Rectal smooth muscle tissue (tissue), 1 donor: ENCODE measurements at regions not wholly inside any gene's neighbourhood (a gene's known extent, or its start where the extent isn't known, plus 50 kb on each side); places are given as distances from the start of the nearest gene placed in this dataset.

Source experiments
- H3K27ac ChIP-seq: one replicate; pipeline ENCODE4 v1.7.0; 2013; ENCODE audit warnings: low read depth, low read length, inconsistent platforms
- H3K27me3 ChIP-seq: one replicate; pipeline ENCODE4 v1.7.0; 2013; ENCODE audit warnings: low read length; ENCODE audit not compliant: control insufficient read depth, insufficient read depth
- H3K36me3 ChIP-seq: one replicate; pipeline ENCODE4 v1.7.0; 2013; ENCODE audit warnings: low read length; ENCODE audit not compliant: control insufficient read depth, insufficient read depth
- H3K4me1 ChIP-seq: one replicate; pipeline ENCODE4 v1.7.0; 2013; ENCODE audit warnings: low read length; ENCODE audit not compliant: control insufficient read depth, insufficient read depth
- H3K4me3 ChIP-seq: one replicate; pipeline ENCODE4 v1.7.0; 2013; ENCODE audit warnings: low read length
- H3K9ac ChIP-seq: one replicate; pipeline ENCODE4 v1.7.0; 2013; ENCODE audit warnings: low read length

DNA sequence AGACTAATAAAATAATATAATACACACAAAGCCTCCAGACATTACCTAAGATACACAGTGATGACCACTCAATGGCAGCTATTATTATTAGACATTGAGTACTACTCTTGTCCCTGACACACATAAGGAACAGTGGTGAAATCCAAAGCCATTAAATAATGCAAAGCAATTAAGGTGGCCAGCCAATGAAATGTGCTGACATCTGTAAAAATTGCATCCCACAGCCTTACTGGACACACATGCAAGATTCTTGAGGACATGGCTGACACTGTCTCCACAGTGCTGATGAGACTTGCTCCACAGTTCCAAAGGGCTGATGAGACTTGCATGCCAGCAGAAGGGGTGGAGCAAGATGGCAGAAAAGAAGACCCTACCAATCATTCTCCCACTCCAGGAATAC is 447.5 kb downstream of the IRX1 start:
- Histone ChIP-seq H3K27ac (no peak overlapping the region), H3K36me3 (no peaks in the 10 kb centered on the region), H3K9ac (no peak overlapping the region), H3K4me1 (no peaks in the 10 kb centered on the region), H3K27me3 (no peaks in the 10 kb centered on the region), H3K4me3 (no peak overlapping the region)

DNA sequence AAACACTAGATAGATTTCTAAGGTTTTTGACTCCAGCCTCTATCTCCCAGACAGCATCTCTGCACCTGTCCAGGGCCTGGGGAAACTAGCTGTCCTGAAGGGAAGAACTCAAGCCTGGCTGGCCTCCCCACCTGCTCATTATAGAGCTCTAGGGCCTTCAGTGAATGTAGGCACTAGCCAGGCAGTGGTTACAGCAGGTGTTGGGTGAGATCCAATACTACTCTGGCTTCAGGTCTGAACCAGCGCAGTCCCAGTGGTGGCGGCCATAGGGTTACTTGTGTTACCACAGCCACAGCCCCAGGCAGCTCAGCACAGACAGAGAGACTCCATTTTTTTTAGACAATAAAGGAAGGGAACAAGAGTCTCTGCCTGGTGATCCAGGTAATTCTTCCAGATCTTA is 449.2 kb downstream of the IRX1 start:
- Histone ChIP-seq H3K4me1 (no peaks in the 10 kb centered on the region), H3K9ac (no peak overlapping the region)

DNA sequence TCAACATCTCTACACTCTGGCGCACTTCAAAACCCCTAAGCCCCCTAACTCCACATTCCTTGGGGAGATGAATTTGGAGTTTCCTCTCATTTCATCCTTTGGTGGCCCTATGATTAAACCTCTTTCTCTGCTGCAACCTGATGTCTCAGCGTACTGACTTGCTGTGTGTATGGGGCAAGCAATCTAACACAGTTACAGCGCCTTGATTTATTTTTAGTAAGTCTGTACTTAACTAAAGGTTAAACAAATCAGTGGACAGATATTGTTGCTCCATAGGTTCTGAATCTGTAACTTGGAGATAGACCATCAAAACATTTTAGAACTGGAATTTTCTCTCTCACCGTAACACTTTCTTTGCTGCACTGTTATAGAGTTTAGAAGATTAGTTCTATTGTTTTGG is 452.8 kb downstream of the IRX1 start:
- Histone ChIP-seq H3K4me3 (no peak overlapping the region), H3K27me3 (no peaks in the 10 kb centered on the region), H3K9ac (no peak overlapping the region), H3K4me1 (no peaks in the 10 kb centered on the region), H3K36me3 (no peaks in the 10 kb centered on the region), H3K27ac (no peak overlapping the region)

More for the DNA sequence above, 449.2 kb downstream of the IRX1 start:
- Histone ChIP-seq H3K27me3 (no peaks in the 10 kb centered on the region), H3K36me3 (no peaks in the 10 kb centered on the region), H3K4me3 (no peak overlapping the region), H3K27ac (no peak overlapping the region)

DNA sequence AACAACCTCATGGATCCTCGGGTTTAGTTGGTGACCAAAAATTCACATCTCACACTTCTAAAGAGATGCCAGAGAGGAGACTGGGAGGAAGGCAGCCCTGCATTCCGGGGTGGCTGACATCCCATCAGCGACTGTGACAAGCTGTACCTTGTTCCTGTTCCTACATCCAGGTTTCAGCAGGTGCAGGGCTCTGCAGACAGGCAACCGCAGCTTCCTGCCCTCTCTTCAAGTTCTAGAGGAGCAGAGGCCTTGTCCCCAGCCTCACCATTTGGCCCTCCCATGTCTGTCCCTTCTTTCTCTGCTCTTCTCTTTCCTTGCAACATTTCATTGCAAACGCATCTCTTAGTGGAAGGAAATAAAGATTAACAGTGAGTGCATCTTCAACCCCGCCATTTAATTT is 454.6 kb downstream of the IRX1 start:
- Histone ChIP-seq H3K9ac (no peak overlapping the region), H3K36me3 (no peaks in the 10 kb centered on the region), H3K27ac (no peak overlapping the region), H3K27me3 (no peaks in the 10 kb centered on the region), H3K4me1 (no peaks in the 10 kb centered on the region), H3K4me3 (no peak overlapping the region)

DNA sequence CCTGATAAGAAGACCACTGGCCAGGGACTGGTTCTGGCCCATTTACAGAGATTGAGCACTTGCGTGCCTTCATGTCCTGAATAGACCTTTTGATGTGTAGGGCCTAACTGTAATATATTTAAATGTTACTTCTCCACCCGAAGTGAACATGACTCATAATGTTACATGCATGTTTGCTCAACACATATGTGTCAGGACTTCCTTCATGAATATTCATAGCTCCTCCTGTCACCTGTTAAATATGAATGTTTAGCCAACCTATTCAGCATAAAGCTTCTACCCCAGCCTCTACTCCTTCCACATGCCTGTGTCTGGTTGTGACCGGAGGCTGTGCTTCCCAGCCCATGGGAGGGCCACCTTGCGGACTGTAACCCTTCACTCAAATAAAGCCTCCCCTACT is 457.5 kb downstream of the IRX1 start:
- no peaks in the 10 kb centered on the region for H3K4me1 ChIP-seq
- H3K27ac ChIP-seq = no peak overlapping the region
- H3K9ac ChIP-seq = no peak overlapping the region
- H3K4me3 ChIP-seq = no peak overlapping the region
- H3K27me3 ChIP-seq = no peaks in the 10 kb centered on the region
- H3K36me3 ChIP-seq = no peaks in the 10 kb centered on the region

DNA sequence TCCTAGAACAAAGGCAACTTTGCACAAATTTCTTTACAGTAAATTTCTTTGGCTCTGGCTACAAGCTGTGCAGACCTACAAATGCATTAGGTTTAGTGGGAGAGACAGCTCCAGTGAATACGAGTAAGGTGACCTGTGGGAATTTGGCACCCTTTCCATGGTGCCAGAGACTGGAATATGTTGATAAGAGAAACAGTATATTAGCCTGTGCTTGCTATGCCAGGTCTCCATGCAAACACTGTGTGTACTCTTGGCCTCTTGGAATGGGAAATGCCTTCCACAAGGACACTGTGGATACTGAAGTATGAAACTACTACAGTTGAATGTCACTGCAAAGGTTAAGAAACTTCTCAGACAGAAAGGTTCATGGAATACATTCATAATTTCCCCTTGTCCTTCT is 458.5 kb downstream of the IRX1 start:
- no peak overlapping the region for H3K27ac ChIP-seq
- H3K4me3 ChIP-seq = no peak overlapping the region
- H3K27me3 ChIP-seq = no peaks in the 10 kb centered on the region
- H3K4me1 ChIP-seq = no peaks in the 10 kb centered on the region
- H3K9ac ChIP-seq = no peak overlapping the region
- H3K36me3 ChIP-seq = no peaks in the 10 kb centered on the region

DNA sequence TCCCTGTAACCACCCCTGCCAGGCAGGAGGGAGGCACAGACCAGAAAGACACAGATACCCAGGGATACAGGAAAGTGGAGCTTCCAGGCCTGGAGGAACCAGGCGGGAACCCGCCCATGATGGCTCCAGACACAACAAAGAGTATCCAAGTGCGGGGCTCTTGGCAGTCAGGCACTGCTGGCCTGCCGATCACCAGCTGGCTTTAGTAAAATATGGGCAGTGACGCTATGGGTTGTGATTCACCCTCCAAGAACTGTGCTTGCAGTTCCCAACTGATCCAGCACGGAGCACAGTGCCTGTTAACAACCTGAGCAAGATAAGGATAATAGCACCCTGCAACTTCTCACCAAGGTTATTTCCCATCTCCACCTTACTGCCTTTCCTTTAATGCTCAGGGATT is 463.3 kb downstream of the IRX1 start:
- H3K27ac ChIP-seq = no peak overlapping the region
- H3K27me3 ChIP-seq = no peaks in the 10 kb centered on the region
- H3K4me3 ChIP-seq = no peak overlapping the region
- no peaks in the 10 kb centered on the region for H3K36me3 ChIP-seq
- H3K4me1 ChIP-seq = no peaks in the 10 kb centered on the region
- no peak overlapping the region for H3K9ac ChIP-seq

DNA sequence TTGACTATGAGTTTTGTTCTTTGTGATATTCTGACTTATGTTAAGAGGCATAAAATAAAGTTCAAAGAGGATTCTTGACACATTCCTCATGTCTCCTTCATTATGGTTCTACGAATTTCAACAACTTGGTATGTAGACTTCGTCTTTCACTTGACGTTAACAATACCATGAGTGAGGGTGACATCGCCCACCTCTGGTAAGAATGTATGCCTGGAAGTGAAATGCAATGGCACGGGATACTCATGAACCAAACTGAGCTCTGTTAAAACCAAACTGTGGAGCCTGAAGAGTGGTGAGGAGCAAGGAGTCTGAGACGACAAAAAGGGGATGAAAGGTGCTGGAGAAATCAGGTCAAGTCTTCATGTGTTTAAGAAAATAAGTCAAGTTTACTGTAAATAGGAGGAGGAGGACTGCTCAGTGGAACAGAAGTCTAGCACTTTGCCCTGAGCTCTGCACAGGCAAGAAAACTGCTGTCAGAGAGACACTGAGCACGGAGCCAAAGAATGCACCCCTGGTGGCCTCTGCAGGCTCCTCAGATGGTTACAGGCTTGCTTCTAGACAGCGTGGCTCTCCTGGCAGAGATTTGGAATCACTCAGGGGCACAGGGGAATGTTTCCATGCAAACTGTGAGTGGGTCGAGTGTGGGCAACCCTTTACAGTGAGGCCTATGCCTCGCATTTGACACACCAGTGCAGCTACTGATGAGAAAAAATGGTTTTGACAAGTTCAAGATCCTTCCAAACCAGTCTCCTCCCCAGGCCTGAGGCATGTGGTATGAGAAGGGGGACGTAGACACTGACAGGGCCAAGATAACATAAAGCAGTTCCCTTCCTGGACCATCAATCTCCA is 470.1 kb downstream of the IRX1 start:
- Histone ChIP-seq H3K27ac (no peak overlapping the region), H3K27me3 (no peaks in the 10 kb centered on the region), H3K36me3 (no peaks in the 10 kb centered on the region), H3K9ac (no peak overlapping the region), H3K4me1 (no peaks in the 10 kb centered on the region), H3K4me3 (no peak overlapping the region)

DNA sequence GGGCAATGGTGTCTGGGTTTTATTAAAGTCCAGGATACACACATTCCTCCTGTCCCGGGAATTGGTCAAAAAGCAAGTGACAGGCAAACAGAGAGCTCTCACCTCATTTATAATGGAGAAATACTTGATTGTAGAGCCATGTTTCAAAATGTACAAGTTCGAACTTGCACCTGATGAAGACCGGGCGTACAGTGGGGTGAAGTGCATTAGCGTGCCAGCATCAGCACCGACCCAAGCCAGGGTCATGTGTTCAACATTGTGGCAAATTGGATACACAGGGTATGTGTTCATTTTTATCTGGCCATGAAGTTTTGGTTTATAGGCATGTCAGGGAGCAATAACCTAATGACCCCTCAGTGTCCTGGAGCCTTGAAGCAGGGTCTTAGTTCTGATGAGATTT is 472.5 kb downstream of the IRX1 start:
- no peaks in the 10 kb centered on the region for H3K36me3 ChIP-seq
- H3K27me3 ChIP-seq = no peaks in the 10 kb centered on the region
- no peak overlapping the region for H3K9ac ChIP-seq
- no peak overlapping the region for H3K4me3 ChIP-seq
- H3K27ac ChIP-seq = no peak overlapping the region
- H3K4me1 ChIP-seq = no peaks in the 10 kb centered on the region

DNA sequence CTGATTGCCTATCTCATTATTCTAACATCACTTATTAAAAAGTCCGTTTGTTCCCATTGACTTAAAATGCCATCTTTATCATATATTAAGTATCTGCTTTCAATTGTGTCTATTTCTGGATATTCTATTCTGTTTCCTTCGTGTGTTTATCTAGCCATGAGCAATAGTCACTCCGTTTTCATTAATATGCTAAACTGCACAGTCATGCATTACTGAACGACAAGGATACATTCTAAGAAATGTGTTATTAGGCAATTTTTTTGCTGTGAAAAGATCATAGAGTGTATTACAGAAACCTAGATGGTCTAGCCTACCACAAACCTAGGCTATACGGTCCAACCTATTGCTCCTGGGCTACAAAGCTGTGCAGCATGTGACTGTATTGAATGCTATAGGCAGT is 482.9 kb downstream of the IRX1 start:
- no peak overlapping the region for H3K4me3 ChIP-seq
- no peak overlapping the region for H3K9ac ChIP-seq
- no peaks in the 10 kb centered on the region for H3K36me3 ChIP-seq
- H3K27me3 ChIP-seq = no peaks in the 10 kb centered on the region
- H3K4me1 ChIP-seq = no peaks in the 10 kb centered on the region
- H3K27ac ChIP-seq = no peak overlapping the region

DNA sequence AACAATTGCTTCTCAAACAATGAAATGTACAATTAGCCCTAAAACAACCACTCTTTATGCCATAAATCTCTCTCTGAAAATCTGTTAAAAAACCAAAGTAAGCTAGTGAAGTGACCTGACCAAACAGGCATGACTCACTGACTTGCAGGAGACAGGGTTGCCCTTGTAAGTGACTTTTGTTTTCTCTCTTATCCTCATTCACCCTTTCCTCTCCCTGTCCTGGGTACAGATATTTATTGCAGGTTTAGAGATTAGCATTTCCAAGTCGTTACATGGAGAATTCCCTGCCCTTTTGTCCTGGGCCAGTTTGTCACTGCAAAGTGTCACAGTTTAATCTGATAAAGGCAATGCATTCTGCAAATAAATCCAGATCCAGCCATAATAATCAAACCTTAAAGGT is 484.2 kb downstream of the IRX1 start:
- Histone ChIP-seq H3K9ac (no peak overlapping the region), H3K27me3 (no peaks in the 10 kb centered on the region), H3K36me3 (no peaks in the 10 kb centered on the region), H3K4me3 (no peak overlapping the region), H3K4me1 (no peaks in the 10 kb centered on the region), H3K27ac (no peak overlapping the region)

DNA sequence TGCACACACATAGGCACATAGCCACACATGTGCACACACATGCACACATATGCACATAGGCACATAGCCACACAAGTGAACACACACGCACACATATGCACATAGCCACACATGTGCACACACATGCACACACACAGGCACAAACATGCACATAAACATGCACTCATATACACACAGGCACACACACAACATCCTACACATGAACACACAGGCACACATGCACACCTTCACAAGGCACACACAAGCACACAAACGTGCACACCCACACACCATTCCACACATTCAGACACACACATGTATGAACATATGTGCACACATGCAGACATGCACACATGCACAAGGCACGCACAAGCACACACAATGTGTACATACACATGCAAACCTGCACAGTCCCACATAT is 484.7 kb downstream of the IRX1 start:
- Histone ChIP-seq H3K27ac (no peak overlapping the region), H3K27me3 (no peaks in the 10 kb centered on the region), H3K4me3 (no peak overlapping the region), H3K4me1 (no peaks in the 10 kb centered on the region), H3K36me3 (no peaks in the 10 kb centered on the region), H3K9ac (no peak overlapping the region)

DNA sequence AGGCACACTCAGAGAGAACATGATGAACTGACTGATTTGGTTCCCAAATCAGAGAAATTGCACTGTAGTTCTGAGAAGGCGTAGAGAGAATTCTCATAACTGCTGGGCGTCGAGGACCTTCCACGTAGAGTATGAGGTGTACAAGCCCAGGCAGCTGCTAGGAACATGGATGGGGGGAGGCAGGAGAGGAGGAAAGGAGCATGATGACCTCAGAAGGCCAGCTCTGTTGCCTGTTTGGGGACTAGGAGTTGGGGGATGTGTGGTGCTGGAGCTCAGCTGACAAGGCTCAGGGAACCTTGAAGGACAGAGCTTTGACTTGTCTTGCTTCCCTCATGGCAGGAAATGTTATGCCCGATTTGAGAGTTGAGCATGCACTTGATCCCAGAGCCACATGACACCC is 485.4 kb downstream of the IRX1 start:
- no peaks in the 10 kb centered on the region for H3K4me1 ChIP-seq
- no peaks in the 10 kb centered on the region for H3K27me3 ChIP-seq
- H3K9ac ChIP-seq = no peak overlapping the region
- H3K36me3 ChIP-seq = no peaks in the 10 kb centered on the region
- H3K4me3 ChIP-seq = no peak overlapping the region
- H3K27ac ChIP-seq = no peak overlapping the region
